Stimulated activated naive CD8-positive, alpha-beta T cell treated with anti-CD3 and anti-CD28 coated beads, Interleukin-15, Interleukin-2, amounts not matched to agents 100 U/mL and 50 U/mL, for 24 hours (primary cell): ENCODE measurements at regions not wholly inside any gene's neighbourhood (a gene's known extent, or its start where the extent isn't known, plus 50 kb on each side); places are given as distances from the start of the nearest gene placed in this dataset.
"Not testable (repeated sequence)": the region's sequence is repeated elsewhere in the genome, so short reads cannot be mapped to it uniquely, and the experiment has no call there.

Experiments
- ATAC-seq: fragments of 150-1000 bp; cut with Tn5 transposase; one replicate; pipeline ENCODE4 v1.10.0; 2021
- DNase-seq: peaks from one replicate; pipeline ENCODE4 v3.0.0; 2021

- ATAC-seq (no peak), DNase-seq (no peak)
Measured at GRCh38 chr3:25151903-25152295, 276.2 kb upstream of the RARB start.

- no peak for ATAC-seq
Measured at GRCh38 chr3:25153136-25153535, 274.9 kb upstream of the RARB start.

DNA sequence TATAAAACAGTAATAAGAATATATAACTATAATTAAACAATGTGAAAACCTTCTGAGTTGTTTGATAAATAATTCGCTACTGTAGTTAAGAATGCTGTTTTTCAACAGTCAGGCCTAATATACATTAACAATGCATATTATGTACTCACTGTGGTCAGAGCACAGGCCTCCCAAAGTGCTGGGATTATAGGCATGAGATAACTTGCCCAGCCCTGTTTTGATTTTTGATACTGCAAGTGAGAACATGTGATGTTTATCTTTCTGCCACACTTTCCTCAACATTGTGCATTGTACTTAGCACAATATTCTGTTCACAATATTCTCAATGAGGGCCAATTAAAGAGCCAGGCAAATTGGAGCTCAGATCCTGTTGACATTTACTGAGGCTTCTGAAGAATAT is 274.5 kb upstream of the RARB start:
- DNase-seq (no peak), ATAC-seq (no peak)

More at GRCh38 chr3:25153136-25153535, 274.9 kb upstream of the RARB start:
- DNase-seq = no peak

DNA sequence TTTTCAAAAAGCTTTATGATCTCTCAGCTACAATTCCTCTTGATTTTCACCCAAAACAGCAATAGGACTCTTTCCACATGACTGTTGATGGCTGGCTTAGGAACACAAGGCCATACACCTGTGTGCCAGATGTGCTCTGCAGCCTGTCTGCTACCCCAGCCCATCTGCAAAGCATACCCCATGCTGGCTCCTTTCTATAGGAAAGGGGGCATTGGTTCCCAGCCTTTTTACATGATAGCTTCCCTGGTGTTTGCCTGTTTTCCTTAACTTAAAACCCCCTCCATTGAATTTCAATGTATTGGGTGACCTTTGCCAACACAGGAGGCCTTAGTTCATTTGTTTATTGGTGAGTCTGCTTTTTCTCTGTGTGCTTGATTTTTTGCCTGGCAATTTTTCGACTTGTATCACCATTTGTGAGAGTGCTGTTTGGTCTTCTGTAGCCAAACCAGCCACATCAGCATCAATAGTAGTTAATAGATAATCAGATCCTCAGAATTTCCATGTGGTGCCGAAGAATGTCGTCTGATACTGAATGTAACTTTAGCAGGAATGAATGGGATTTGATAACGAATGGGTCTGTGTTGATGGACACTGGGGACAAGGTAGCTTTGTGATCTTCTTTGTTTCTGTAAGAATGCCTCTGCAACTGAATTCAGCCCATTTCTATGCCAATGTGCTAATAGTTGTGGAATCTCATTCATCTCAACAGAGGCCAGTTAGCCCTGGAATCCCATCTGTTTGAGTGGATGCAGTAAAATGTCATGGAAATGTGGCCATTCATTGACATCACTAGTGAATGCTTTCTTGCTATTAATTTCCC is 272.2 kb upstream of the RARB start:
- ATAC-seq = no peak
- no peak for DNase-seq

GRCh38 chr3:25156626-25157025 is 271.4 kb upstream of the RARB start:
- no peak for DNase-seq
- ATAC-seq = no peak

DNA sequence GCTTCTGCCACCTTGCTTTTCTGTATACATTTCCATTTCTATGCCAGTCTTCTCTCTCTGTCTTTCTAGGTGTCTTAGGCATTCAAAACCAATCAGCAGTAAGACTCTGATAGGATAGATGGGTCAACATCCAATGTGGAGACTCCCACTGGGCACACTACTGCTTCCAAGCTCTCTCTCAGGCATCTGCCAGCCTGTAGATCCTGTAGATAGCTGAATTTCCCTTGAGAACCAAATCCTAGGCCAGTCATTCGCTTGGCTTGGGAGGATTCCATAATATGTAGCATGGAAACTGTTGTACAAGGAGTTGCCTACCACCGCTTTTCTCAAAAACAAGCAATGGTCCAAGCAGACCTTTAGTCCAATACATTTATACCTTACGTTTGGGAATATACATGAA is 262.8 kb upstream of the RARB start:
- DNase-seq = no peak
- no peak for ATAC-seq

DNA sequence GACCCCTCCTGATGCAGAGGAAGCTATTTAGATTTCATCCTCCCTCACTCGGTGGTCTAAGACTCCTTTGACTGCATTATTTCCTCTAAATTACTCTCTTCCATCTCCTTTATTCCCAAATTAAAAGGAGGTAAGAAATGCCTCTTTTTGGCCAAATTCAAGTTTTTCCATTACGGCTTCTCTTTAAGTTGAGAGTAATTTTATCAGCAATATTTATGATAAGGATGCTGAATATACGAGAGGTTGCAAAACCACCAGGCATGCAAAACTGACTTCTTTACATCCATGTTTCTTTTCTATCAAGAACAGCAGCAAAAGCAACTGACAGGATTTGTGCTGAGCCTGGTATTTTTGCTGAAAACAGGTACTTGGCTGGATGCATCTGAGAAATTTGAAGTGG is 262.0 kb upstream of the RARB start:
- DNase-seq (no peak), ATAC-seq (no peak)

- no peak for DNase-seq
- no peak for ATAC-seq
Measured at GRCh38 chr3:25169151-25169550, 258.9 kb upstream of the RARB start.

DNA sequence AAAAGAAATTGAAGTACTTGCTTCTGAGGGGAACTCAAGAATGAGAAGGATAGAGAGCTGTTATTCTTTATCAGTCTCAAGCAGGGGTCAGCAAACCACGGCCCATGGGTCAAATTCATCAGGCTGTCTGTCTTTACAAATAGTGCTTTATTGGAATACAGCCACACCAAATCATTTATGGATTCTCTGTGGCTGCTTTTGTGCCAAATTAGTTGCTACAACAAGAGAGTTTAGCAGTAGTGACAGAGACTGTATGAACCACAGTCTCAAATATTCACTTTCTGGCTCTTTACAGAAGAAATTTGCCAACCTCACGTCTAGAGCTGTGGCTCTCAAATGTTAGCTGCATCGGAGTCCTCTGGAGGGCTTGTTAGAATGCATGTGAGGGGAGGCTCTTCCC is 258.0 kb upstream of the RARB start:
- ATAC-seq (no peak), DNase-seq (no peak)

- ATAC-seq (no peak), DNase-seq (no peak)
Measured at GRCh38 chr3:25171118-25171807, 256.8 kb upstream of the RARB start.

GRCh38 chr3:25171897-25172296 is 256.2 kb upstream of the RARB start:
- DNase-seq (no peak), ATAC-seq (no peak)

- ATAC-seq (no peak), DNase-seq (no peak)
Measured at GRCh38 chr3:25173606-25174005, 254.5 kb upstream of the RARB start.

DNA sequence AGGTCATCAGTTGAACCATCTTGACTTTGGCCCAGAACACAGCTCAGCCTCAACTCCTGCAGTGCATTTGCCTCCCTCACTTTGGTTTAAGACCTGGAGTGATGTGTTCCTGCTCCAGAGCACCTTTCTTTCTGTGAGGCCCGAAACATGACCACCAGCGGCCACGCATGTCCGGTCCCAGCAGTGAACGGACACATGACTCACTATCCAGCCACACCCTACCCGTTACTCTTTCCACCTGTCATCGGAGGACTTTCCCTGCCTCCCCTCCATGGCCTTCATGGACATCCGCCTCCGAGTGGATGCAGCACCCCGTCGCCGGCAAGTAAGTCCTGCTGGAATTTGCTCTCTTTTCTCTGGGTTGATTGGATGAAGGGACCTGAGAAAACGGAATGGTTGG is 253.8 kb upstream of the RARB start:
- ATAC-seq (no peak), DNase-seq (no peak)

- ATAC-seq (no peak), DNase-seq (no peak)
Measured at GRCh38 chr3:25177041-25177440, 251.0 kb upstream of the RARB start.

GRCh38 chr3:25178672-25179071 is 249.4 kb upstream of the RARB start:
- ATAC-seq (no peak), DNase-seq (no peak)

DNA sequence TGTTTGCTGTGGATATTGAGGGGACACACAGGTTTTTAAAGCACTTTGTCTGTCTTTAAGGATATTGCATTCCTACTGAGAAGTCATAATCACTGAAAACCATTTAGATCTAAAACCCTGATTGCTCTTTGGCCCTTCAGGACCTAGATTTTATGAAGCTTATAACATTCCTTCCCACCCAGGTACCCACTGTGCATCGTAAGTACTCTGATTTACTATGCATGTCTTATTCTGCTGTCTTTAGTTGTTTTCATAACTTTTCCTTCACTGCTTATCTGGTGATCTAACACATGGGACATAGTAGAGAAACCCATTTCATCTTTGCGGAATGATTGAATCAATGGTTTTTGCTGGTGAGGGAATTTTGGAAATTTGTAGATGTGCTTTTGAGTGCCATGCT is 247.0 kb upstream of the RARB start:
- ATAC-seq = no peak
- no peak for DNase-seq

- DNase-seq (no peak), ATAC-seq (no peak)
Measured at GRCh38 chr3:25182794-25183193, 245.3 kb upstream of the RARB start.

DNA sequence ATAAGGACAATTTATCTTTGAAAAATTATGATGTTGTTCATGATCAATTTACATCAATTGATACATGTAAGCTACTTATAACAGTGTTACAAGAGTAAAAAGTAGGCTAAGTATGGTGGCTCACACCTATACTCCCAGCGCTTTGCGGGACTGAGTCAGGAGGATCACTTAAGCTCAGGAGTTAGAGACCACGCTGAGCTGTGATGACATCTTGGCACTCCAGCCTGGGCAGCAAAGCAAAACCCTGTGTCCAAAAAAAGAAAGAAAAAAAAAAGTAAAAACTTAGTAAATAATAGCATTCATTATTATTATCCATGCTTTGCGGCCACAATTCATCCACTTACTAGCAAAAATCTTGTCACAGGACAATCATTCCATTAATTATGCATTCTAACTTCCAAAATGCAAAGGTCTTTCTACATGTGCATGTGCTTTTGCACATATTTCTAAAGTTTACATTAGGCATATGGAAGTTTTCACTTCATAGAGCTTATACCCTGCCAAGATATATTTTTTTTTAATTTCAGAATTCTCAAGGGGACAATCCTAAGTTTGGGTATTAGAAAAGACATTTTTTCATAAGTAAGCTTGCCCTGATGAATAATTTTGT is 243.3 kb upstream of the RARB start:
- no peak for DNase-seq
- ATAC-seq = no peak

DNA sequence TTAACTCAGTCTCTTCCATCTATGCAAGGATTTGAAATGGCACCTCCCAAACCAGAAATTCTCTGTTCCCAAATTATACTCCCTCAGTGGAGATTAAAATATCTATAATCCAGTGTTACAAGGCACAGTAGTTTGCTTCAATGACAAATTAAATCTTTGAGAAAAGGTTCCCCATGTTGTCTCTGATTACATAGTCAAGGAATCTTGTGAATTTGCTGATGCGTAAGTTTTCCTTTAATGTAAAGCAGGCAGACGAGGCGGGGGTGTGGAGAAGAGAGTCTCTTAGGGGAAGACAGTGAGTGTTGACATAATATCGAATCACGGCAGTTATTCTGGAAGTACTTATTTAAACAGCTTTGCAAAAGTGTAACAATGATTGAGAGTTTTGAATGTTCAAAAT is 236.4 kb upstream of the RARB start:
- ATAC-seq = no peak
- no peak for DNase-seq

DNA sequence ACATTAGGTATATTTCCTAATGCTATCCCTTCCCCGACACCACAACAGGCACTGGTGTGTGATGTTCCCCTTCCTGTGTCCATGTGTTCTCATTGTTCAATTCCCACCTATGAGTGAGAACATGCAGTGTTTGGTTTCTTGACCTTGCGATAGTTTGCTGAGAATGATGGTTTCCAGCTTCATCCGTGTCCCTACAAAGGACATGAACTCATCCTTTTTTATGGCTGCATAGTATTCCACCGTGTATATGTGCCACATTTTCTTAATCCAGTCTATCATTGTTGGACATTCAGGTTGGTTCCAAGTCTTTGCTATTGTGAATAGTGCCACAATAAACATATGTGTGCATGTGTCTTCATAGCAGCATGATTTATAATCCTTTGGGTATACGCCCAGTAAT is 228.5 kb upstream of the RARB start:
- not testable (repeated sequence) for ATAC-seq, DNase-seq

DNA sequence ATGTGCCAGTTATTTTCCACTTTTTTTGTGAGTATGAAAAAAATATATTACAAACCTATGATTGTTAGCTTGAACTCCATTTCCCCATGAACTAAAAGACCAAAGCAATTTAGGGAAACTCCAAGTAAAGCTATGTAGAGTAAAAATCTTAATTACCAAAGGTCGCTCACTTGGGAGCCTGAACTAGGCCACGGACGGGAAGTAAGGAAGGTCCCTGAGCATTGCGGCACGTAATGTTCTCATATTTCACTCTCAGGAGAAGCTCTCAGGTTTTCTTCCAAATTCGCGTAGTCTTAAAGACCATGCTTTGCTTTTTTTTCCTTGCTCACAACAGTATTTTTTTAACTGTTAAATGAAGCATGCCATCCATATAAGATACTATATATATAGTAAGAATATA is 215.3 kb upstream of the RARB start:
- no peak for ATAC-seq

GRCh38 chr3:25214034-25214433 is 214.0 kb upstream of the RARB start:
- DNase-seq (no peak), ATAC-seq (no peak)

More for the DNA sequence above, 215.3 kb upstream of the RARB start:
- no peak for DNase-seq

GRCh38 chr3:25218362-25218761 is 209.7 kb upstream of the RARB start:
- DNase-seq (no peak), ATAC-seq (no peak)
